Liver (tissue), 8 donors: ENCODE measurements at regions not wholly inside any gene's neighbourhood (a gene's known extent, or its start where the extent isn't known, plus 50 kb on each side); places are given as distances from the start of the nearest gene placed in this dataset.

ENCODE experiments used
- DNase-seq: peaks from one replicate; pipeline ENCODE4 v3.0.0-alpha.2; 2017; ENCODE audit warnings: low spot score
- H3K27ac ChIP-seq, 2 donors: one replicate each; pipeline ENCODE4 v1.7.0; 2013; ENCODE audit warnings: inconsistent platforms in 2 of 2, low read length in 2 of 2, control low read depth in 1 of 2, low read depth in 1 of 2, mild to moderate bottlenecking in 1 of 2
- H3K27me3 ChIP-seq, 4 donors: one replicate each; pipeline versions ENCODE4 v1.6.1 to v1.7.0; 2013; ENCODE audit warnings: low read length in 3 of 4, inconsistent platforms in 1 of 4, mild to moderate bottlenecking in 1 of 4, moderate library complexity in 1 of 4; ENCODE audit not compliant: control insufficient read depth in 4 of 4, insufficient read depth in 4 of 4
- H3K36me3 ChIP-seq, 4 donors: one replicate each; pipeline versions ENCODE4 v1.6.1 to v1.7.0; 2013; ENCODE audit warnings: low read length in 3 of 4, mild to moderate bottlenecking in 3 of 4, low read depth in 1 of 4, moderate library complexity in 1 of 4; ENCODE audit not compliant: control insufficient read depth in 4 of 4, insufficient read depth in 3 of 4
- H3K4me1 ChIP-seq, 4 donors: one replicate each; pipeline versions ENCODE4 v1.6.1 to v1.7.0; 2013; ENCODE audit warnings: low read length in 3 of 4, mild to moderate bottlenecking in 3 of 4, moderate library complexity in 1 of 4; ENCODE audit not compliant: control insufficient read depth in 4 of 4, insufficient read depth in 4 of 4
- H3K4me3 ChIP-seq, 3 donors: one replicate each; pipeline versions ENCODE4 v1.6.1 to v1.7.0; 2013; ENCODE audit warnings: low read length in 3 of 3, control low read depth in 1 of 3, low read depth in 1 of 3, mild to moderate bottlenecking in 1 of 3
- H3K9ac ChIP-seq, 2 donors: one replicate each; pipeline ENCODE4 v1.7.0; 2013; ENCODE audit warnings: low read length in 2 of 2, mild to moderate bottlenecking in 2 of 2, moderate library complexity in 2 of 2, control low read depth in 1 of 2, low read depth in 1 of 2
- H3K9me3 ChIP-seq, 4 donors: one replicate each; pipeline versions ENCODE4 v1.6.1 to v1.7.0; 2013; ENCODE audit warnings: low read length in 3 of 4; ENCODE audit not compliant: control insufficient read depth in 4 of 4
- ATF3 ChIP-seq: IDR thresholded peaks from 2 replicates; pipeline ENCODE4 v1.6.1; 2016; ENCODE audit warnings: antibody characterized with exemption
- CTCF ChIP-seq: fragments of 150-350 bp; IDR thresholded peaks from 2 replicates; pipeline ENCODE4 v1.5.1; 2017; ENCODE audit warnings: improper control_type of control experiment, low read depth, low read length; ENCODE audit not compliant: missing input control
- EGR1 ChIP-seq, 2 donors: IDR thresholded peaks; 2 replicates each; pipeline ENCODE4 v1.6.1; 2016 to 2018; ENCODE audit warnings: antibody characterized with exemption in 2 of 2, low read depth in 2 of 2
- GABPA ChIP-seq, 2 donors: IDR thresholded peaks in 1 of 2; conservative IDR thresholded peaks in 1 of 2; 2 replicates each; pipeline ENCODE4 v1.6.1; 2016; ENCODE audit warnings: antibody characterized with exemption in 2 of 2, mild to moderate bottlenecking in 1 of 2, moderate library complexity in 1 of 2
- HNF4A ChIP-seq, 2 donors: conservative IDR thresholded peaks; 2 replicates each; pipeline ENCODE4 v1.6.1; 2016; ENCODE audit warnings: antibody characterized with exemption in 2 of 2, mild to moderate bottlenecking in 2 of 2
- HNF4G ChIP-seq: IDR thresholded peaks from 2 replicates; pipeline ENCODE4 v1.6.1; 2016; ENCODE audit warnings: antibody characterized with exemption
- JUND ChIP-seq, 2 donors: IDR thresholded peaks; 2 replicates each; pipeline ENCODE4 v1.6.1; 2016; ENCODE audit warnings: antibody characterized with exemption in 2 of 2
- NR2F2 ChIP-seq: IDR thresholded peaks from 2 replicates; pipeline ENCODE4 v1.6.1; 2016; ENCODE audit warnings: antibody characterized with exemption
- RAD21 ChIP-seq, 2 donors: IDR thresholded peaks; 2 replicates each; pipeline ENCODE4 v1.6.1; 2016; ENCODE audit warnings: antibody characterized with exemption in 2 of 2, mild to moderate bottlenecking in 2 of 2
- REST ChIP-seq: IDR thresholded peaks from 2 replicates; pipeline ENCODE4 v1.6.1; 2016; ENCODE audit warnings: antibody characterized with exemption, mild to moderate bottlenecking
- RXRA ChIP-seq, 2 donors: IDR thresholded peaks; 2 replicates each; pipeline ENCODE4 v1.6.1; 2017 to 2018; ENCODE audit warnings: antibody characterized with exemption in 2 of 2, mild to moderate bottlenecking in 1 of 2
- SP1 ChIP-seq: IDR thresholded peaks from 2 replicates; pipeline ENCODE4 v1.6.1; 2018; ENCODE audit warnings: antibody characterized with exemption, mild to moderate bottlenecking
- TAF1 ChIP-seq: conservative IDR thresholded peaks from 2 replicates; pipeline ENCODE4 v1.6.1; 2016; ENCODE audit warnings: antibody characterized with exemption, mild to moderate bottlenecking
- whole genome bisulfite sequencing: extraction: QIAGEN DNeasy Blood & Tissue Kit; methylation state at CpG from one replicate; pipeline ENCODE4 v1.1.7; 2013; 5-methylcytosine and 5-hydroxymethylcytosine counted together
- donor health status: healthy.
- donor health status: healthy.
- donor health status: healthy.
- donor health status: healthy.
- donor health status: healthy.

- Histone ChIP-seq H3K9me3 (peaks cover 0 to 2% (median 0%) of the 10 kb centered on the region in 4 donors), H3K27ac (no peak overlapping the region), H3K36me3 (no peaks in the 10 kb centered on the region), H3K9ac (no peak overlapping the region), H3K4me3 (no peak overlapping the region), H3K4me1 (no peaks in the 10 kb centered on the region), H3K27me3 (peaks cover 0 to 6% (median under 1%) of the 10 kb centered on the region in 4 donors)
- TF ChIP-seq JUND (IDR thresholded peaks at IDR 0.05) (no peak), RXRA (IDR thresholded peaks at IDR 0.05) (no peak), RAD21 (IDR thresholded peaks at IDR 0.05) (no peak), ATF3 (no peak), CTCF (no peak), HNF4G (no peak), GABPA (IDR thresholded peaks at IDR 0.05 in 1 of 2, conservative IDR thresholded peaks at IDR 0.05 in 1 of 2) (no peak), HNF4A (conservative IDR thresholded peaks at IDR 0.05) (no peak), EGR1 (IDR thresholded peaks at IDR 0.05; ENCODE audit: low read depth in 2 of 2) (no peak), SP1 (no peak), NR2F2 (no peak), REST (no peak), TAF1 (no peak)
- 58% methylated on average over 11 of the region's 11 CpGs for WGBS
- DNase-seq = no peak
Observed at GRCh38 chr16:17748044-17748719, 277.4 kb upstream of the XYLT1 start.

DNA sequence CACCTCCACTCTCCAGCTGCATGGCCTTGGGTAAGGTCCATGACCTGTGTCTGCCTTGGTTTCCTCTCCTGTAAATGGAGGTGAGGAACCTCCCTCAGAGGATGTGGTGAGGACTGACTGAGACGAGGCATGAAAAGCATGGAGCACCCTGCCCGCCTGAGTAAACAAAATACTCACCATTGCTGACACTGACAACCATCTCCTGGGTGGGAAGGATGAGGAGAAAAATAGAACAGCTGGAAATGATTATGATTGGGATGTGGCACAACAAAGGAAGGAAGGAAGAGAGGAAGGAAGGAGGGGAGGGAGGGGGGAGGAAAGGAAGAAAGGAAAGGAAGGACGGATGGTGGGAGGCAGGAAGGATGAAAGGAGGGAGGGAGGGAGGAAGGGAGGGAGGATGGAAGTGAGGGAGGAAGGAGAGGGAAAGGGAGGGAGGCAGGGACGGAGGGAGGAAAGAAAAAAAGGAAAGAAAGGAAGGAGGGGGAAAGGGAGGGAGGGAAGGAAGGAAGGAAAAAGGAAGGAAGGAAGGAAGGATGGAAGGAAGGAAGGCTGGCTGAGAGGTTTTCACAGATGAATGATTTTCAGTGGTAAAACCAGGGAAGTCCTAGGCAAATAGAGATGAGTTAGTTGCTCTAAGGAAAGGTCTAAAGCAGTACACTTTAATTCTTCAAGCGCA, 276.5 kb upstream of the XYLT1 start:
- Histone ChIP-seq H3K4me3 (no peak overlapping the region), H3K27me3 (peaks cover 0 to 6% (median under 1%) of the 10 kb centered on the region in 4 donors), H3K9me3 (peaks cover 0 to 2% (median 0%) of the 10 kb centered on the region in 4 donors), H3K4me1 (no peaks in the 10 kb centered on the region), H3K36me3 (no peaks in the 10 kb centered on the region), H3K9ac (no peak overlapping the region), H3K27ac (no peak overlapping the region)
- TF ChIP-seq HNF4A (conservative IDR thresholded peaks at IDR 0.05) = no peak
- TF ChIP-seq EGR1 (IDR thresholded peaks at IDR 0.05; ENCODE audit: low read depth in 2 of 2) = no peak
- no peak for DNase-seq
- WGBS = 61% methylated on average over 5 of the region's 5 CpGs
